ENCODE measurements at regions not wholly inside any gene's neighbourhood (a gene's known extent, or its start where the extent isn't known, plus 50 kb on each side); places are given as distances from the start of the nearest gene placed in this dataset.

DNA sequence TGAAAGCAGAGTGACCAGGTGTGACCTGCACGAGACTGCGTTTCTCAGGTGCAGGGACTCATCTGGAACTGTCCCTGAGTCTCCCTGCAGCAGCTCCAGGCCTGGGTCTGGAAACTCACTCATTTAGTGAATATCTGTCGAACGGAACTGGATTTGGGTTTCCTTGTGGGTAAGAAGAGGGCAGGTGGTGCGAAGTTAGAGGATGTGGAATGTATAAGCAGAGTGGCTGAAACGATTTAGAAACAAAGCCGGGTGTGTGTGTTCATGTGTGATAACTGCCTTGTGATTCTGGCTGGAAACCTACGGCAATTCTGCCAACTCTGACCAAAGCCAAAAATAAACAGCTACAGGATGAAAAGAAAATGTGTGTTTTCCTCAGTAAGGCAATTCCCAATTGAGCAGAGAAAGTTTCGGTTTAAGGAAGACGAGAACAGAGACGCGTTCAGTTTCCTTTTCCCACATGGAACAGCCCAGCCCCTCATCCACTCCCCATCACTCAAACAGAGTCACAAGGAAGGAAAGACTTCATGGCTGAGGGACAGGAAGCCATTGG is 130.3 kb downstream of the NSG2 start:
- intact Hi-C loops (cut with DNase I; ENCODE audit: low total_unique reads): no loop called here
- H3K4me1 ChIP-seq: no peaks in the 10 kb centered on the region
- H3K36me3 ChIP-seq: no peaks in the 10 kb centered on the region
- TF ChIP-seq, protein P1, sequence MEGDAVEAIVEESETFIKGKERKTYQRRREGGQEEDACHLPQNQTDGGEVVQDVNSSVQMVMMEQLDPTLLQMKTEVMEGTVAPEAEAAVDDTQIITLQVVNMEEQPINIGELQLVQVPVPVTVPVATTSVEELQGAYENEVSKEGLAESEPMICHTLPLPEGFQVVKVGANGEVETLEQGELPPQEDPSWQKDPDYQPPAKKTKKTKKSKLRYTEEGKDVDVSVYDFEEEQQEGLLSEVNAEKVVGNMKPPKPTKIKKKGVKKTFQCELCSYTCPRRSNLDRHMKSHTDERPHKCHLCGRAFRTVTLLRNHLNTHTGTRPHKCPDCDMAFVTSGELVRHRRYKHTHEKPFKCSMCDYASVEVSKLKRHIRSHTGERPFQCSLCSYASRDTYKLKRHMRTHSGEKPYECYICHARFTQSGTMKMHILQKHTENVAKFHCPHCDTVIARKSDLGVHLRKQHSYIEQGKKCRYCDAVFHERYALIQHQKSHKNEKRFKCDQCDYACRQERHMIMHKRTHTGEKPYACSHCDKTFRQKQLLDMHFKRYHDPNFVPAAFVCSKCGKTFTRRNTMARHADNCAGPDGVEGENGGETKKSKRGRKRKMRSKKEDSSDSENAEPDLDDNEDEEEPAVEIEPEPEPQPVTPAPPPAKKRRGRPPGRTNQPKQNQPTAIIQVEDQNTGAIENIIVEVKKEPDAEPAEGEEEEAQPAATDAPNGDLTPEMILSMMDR (IDR thresholded peaks at IDR 0.05 in 8 of 11, conservative IDR thresholded peaks at IDR 0.05 in 3 of 11): no peak
- TF ChIP-seq POLR2AphosphoS5 (IDR thresholded peaks at IDR 0.05): no peak
- no peak for TF ChIP-seq POLR2A (IDR thresholded peaks at IDR 0.05)
- 27 to 35% (median 28%) methylated on average over 12 of the region's 12 CpGs for WGBS, 5 donors
- no peaks in the 10 kb centered on the region for H3K9me3 ChIP-seq
- H3K27ac ChIP-seq: no peak overlapping the region
- DNase-seq: no peak
- H3K27me3 ChIP-seq (replicated peaks in 1 of 7): peaks cover 0 to 59% (median 0%) of the 10 kb centered on the region in 7 donors
- no peak overlapping the region for H3K4me3 ChIP-seq

- TF ChIP-seq POLR2AphosphoS5 (IDR thresholded peaks at IDR 0.05) (no peak), POLR2A (IDR thresholded peaks at IDR 0.05) (no peak)
- TF ChIP-seq, protein P1 (IDR thresholded peaks at IDR 0.05 in 8 of 11, conservative IDR thresholded peaks at IDR 0.05 in 3 of 11): no peak
- WGBS, 5 donors: 75 to 90% (median 84%) methylated on average over 5 of the region's 5 CpGs
- H3K4me3 ChIP-seq: no peak overlapping the region
- intact Hi-C loops (cut with DNase I; ENCODE audit: low total_unique reads): no loop called here
- no peak overlapping the region for H3K27ac ChIP-seq
- no peaks in the 10 kb centered on the region for H3K9me3 ChIP-seq
- peaks cover 0 to 59% (median 0%) of the 10 kb centered on the region in 7 donors for H3K27me3 ChIP-seq (replicated peaks in 1 of 7)
- H3K4me1 ChIP-seq: no peaks in the 10 kb centered on the region
- DNase-seq: no peak
- H3K36me3 ChIP-seq: no peaks in the 10 kb centered on the region
Measured at GRCh38 chr5:174176511-174176910, 131.0 kb downstream of the NSG2 start.

GRCh38 chr5:174177531-174177930 is 132.0 kb downstream of the NSG2 start:
- intact Hi-C loops (cut with DNase I; ENCODE audit: low total_unique reads): no loop called here
- H3K27me3 ChIP-seq (replicated peaks in 1 of 7): peaks cover 0 to 57% (median 0%) of the 10 kb centered on the region in 7 donors
- 68 to 83% (median 78%) methylated on average over 6 of the region's 6 CpGs for WGBS, 5 donors
- TF ChIP-seq POLR2A (IDR thresholded peaks at IDR 0.05) (no peak), POLR2AphosphoS5 (IDR thresholded peaks at IDR 0.05) (no peak)
- TF ChIP-seq, protein P1 (IDR thresholded peaks at IDR 0.05 in 8 of 11, conservative IDR thresholded peaks at IDR 0.05 in 3 of 11): no peak
- no peaks in the 10 kb centered on the region for H3K9me3 ChIP-seq
- H3K27ac ChIP-seq: no peak overlapping the region
- no peak for DNase-seq
- no peaks in the 10 kb centered on the region for H3K4me1 ChIP-seq
- H3K36me3 ChIP-seq: no peaks in the 10 kb centered on the region
- H3K4me3 ChIP-seq: no peak overlapping the region

DNA sequence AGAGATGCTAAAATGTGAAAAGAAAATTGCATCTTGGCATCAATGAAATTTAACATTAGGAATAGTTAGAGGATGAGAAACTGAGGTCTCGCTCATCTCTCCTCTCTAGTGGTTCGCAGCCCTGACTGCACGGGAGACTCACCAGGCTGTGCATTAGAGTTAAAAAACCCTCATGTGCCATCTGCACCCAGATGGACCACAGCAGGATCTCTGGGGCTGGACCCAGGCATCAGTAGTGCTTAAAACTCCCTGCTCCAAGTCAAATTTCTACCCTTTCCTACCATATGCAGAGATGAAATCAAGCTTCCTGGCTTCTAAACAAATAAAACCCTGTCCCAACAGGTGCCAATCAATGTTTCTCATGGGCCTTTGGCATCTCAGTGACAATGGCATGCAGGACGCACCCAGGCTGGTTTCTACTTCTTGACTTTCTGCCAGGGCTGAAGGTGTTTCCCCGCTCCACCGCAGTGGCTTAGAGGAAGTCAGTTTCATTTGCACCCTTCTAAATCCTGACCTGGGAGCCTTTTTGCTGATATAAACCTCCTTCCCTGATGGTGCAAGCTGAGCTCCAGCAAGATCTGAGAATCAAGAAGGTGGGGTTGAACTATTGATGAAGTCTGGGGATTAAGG is 132.6 kb downstream of the NSG2 start:
- H3K27ac ChIP-seq: no peak overlapping the region

More for the DNA sequence above, 132.6 kb downstream of the NSG2 start:
- no peak overlapping the region for H3K4me3 ChIP-seq
- peaks cover 0 to 51% (median 0%) of the 10 kb centered on the region in 7 donors for H3K27me3 ChIP-seq (replicated peaks in 1 of 7)
- no peaks in the 10 kb centered on the region for H3K36me3 ChIP-seq
- no peaks in the 10 kb centered on the region for H3K9me3 ChIP-seq
- intact Hi-C loops (cut with DNase I; ENCODE audit: low total_unique reads): no loop called here
- TF ChIP-seq POLR2AphosphoS5 (IDR thresholded peaks at IDR 0.05): no peak
- TF ChIP-seq, protein P1 (IDR thresholded peaks at IDR 0.05 in 8 of 11, conservative IDR thresholded peaks at IDR 0.05 in 3 of 11): no peak
- no peak for TF ChIP-seq POLR2A (IDR thresholded peaks at IDR 0.05)
- DNase-seq: no peak
- H3K4me1 ChIP-seq: no peaks in the 10 kb centered on the region
- WGBS, 5 donors: 62 to 84% (median 71%) methylated on average over 6 of the region's 6 CpGs
